ENCODE measurements at regions not wholly inside any gene's neighbourhood (a gene's known extent, or its start where the extent isn't known, plus 50 kb on each side); places are given as distances from the start of the nearest gene placed in this dataset.

GRCh38 chr2:238777369-238778067 is 70.4 kb upstream of the TWIST2 start:
- intact Hi-C loops (cut with DNase I), result no loop called here
- DNase-seq (ENCODE audit: low spot score) (no peak), ATAC-seq (no peak)

- DNase-seq (ENCODE audit: low spot score) (peak; percentile 87), ATAC-seq (peak; percentile 95)
- intact Hi-C loops (cut with DNase I), result no loop called here
Observed at GRCh38 chr2:238784671-238785527, 63.0 kb upstream of the TWIST2 start.

GRCh38 chr2:238785528-238785860 is 62.4 kb upstream of the TWIST2 start:
- DNase-seq (ENCODE audit: low spot score) (no peak), ATAC-seq (peak; percentile 11)
- intact Hi-C loops (cut with DNase I), result no loop called here

GRCh38 chr2:238786379-238786778 is 61.5 kb upstream of the TWIST2 start:
- intact Hi-C loops (cut with DNase I), result no loop called here
- no peak for ATAC-seq
- DNase-seq (ENCODE audit: low spot score), result no peak

- intact Hi-C loops (cut with DNase I), result no loop called here
- no peak for ATAC-seq
- no peak for DNase-seq (ENCODE audit: low spot score)
Observed at GRCh38 chr2:238786792-238787490, 60.9 kb upstream of the TWIST2 start.

- no peak for ATAC-seq
- intact Hi-C loops (cut with DNase I), result no loop called here
- no peak for DNase-seq (ENCODE audit: low spot score)
Observed at GRCh38 chr2:238787501-238787900, 60.4 kb upstream of the TWIST2 start.

GRCh38 chr2:238789317-238789806 is 58.5 kb upstream of the TWIST2 start:
- intact Hi-C loops (cut with DNase I), result no loop called here

GRCh38 chr2:238790126-238790832 is 57.6 kb upstream of the TWIST2 start:
- no peak for ATAC-seq
- no peak for DNase-seq (ENCODE audit: low spot score)
- intact Hi-C loops (cut with DNase I), result no loop called here

More at GRCh38 chr2:238789317-238789806, 58.5 kb upstream of the TWIST2 start:
- ATAC-seq (no peak), DNase-seq (ENCODE audit: low spot score) (no peak)

- peak; percentile 49 for ATAC-seq
- DNase-seq (ENCODE audit: low spot score), result no peak
- intact Hi-C loops (cut with DNase I), result no loop called here
Observed at GRCh38 chr2:238790833-238791230, 57.1 kb upstream of the TWIST2 start.

- ATAC-seq, result peak; percentile 60
- intact Hi-C loops (cut with DNase I), result no loop called here
- DNase-seq (ENCODE audit: low spot score), result no peak
Observed at GRCh38 chr2:238791354-238791753, 56.5 kb upstream of the TWIST2 start.

GRCh38 chr2:238793306-238793705 is 54.6 kb upstream of the TWIST2 start:
- ATAC-seq, result no peak
- DNase-seq (ENCODE audit: low spot score), result no peak
- intact Hi-C loops (cut with DNase I), result no loop called here

- intact Hi-C loops (cut with DNase I), result no loop called here
- DNase-seq (ENCODE audit: low spot score), result no peak
- no peak for ATAC-seq
Observed at GRCh38 chr2:238793801-238794449, 54.0 kb upstream of the TWIST2 start.

- intact Hi-C loops (cut with DNase I), result no loop called here
- DNase-seq (ENCODE audit: low spot score), result no peak
- ATAC-seq, result no peak
Observed at GRCh38 chr2:238796223-238796885, 51.5 kb upstream of the TWIST2 start.

- DNase-seq (ENCODE audit: low spot score), result no peak
- ATAC-seq, result no peak
- intact Hi-C loops (cut with DNase I), result no loop called here
Observed at GRCh38 chr2:238797537-238797936, 50.3 kb upstream of the TWIST2 start.

All from sciatic nerve (tissue), 2 donors.